Mammary epithelial cell (primary cell): ENCODE measurements at regions not wholly inside any gene's neighbourhood (a gene's known extent, or its start where the extent isn't known, plus 50 kb on each side); places are given as distances from the start of the nearest gene placed in this dataset.

ENCODE experiments used
- EZH2 ChIP-seq: IDR thresholded peaks from 2 replicates; pipeline ENCODE4 v1.6.1; 2012; ENCODE audit warnings: low read length, inconsistent platforms, borderline replicate concordance
- TF ChIP-seq, protein P1 (sequence below), 2 donors: IDR thresholded peaks in 1 of 2; conservative IDR thresholded peaks in 1 of 2; 2 replicates each; pipeline ENCODE4 v1.5.1; 2011 to 2012; ENCODE audit warnings: inconsistent platforms in 2 of 2, low read length in 2 of 2, mild to moderate bottlenecking in 2 of 2, control low read depth in 1 of 2, low read depth in 1 of 2; ENCODE audit not compliant: insufficient read depth in 1 of 2; ENCODE audit errors: extremely low read depth in 1 of 2

DNA sequence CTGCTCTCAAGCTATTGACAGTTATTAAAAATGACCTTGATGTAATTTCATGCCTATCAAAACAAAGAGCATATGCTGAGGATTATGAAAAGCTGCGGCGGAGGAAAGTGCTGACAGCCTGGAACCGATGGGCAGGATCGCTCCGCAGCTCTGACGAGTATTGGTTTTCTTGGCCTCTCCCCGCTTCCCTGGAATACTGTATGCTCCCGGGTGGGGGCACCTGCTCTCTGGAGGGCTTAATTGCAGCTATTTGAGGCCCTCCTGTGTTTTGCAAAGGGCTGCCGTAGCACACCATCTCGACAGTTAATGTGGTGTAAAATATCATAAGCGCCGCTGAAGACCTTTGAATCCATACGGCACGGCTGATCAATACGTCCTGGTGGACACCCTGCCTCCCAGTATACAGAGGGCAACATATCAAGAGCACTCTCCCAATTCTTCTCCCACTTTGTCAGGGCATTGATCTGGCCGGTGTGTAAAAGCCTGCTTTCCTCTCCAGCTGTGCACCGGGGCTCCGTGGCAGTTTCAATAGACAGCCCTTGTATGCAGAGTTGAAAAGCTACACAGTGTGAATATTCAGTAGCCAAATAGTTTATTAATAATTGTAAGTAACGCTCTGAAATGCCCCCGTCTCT is 662.4 kb downstream of the GALR1 start:
- no peak for TF ChIP-seq EZH2
- TF ChIP-seq, protein P1, sequence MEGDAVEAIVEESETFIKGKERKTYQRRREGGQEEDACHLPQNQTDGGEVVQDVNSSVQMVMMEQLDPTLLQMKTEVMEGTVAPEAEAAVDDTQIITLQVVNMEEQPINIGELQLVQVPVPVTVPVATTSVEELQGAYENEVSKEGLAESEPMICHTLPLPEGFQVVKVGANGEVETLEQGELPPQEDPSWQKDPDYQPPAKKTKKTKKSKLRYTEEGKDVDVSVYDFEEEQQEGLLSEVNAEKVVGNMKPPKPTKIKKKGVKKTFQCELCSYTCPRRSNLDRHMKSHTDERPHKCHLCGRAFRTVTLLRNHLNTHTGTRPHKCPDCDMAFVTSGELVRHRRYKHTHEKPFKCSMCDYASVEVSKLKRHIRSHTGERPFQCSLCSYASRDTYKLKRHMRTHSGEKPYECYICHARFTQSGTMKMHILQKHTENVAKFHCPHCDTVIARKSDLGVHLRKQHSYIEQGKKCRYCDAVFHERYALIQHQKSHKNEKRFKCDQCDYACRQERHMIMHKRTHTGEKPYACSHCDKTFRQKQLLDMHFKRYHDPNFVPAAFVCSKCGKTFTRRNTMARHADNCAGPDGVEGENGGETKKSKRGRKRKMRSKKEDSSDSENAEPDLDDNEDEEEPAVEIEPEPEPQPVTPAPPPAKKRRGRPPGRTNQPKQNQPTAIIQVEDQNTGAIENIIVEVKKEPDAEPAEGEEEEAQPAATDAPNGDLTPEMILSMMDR (conservative IDR thresholded peaks at IDR 0.05 in 1 of 2, IDR thresholded peaks at IDR 0.05 in 1 of 2; ENCODE audit: extremely low read depth in 1 of 2, insufficient read depth in 1 of 2, low read depth in 1 of 2, low read length in 2 of 2): no peak
